GM19324 (cell line): ENCODE measurements at regions not wholly inside any gene's neighbourhood (a gene's known extent, or its start where the extent isn't known, plus 50 kb on each side); places are given as distances from the start of the nearest gene placed in this dataset.

Experiments
- ATAC-seq: cut with Tn5 transposase; IDR thresholded peaks from one replicate; pipeline ENCODE4 v1.9.1; 2021; ENCODE audit warnings: mild to moderate bottlenecking, moderate library complexity; ENCODE audit not compliant: unreplicated experiment, low FRiP score

DNA sequence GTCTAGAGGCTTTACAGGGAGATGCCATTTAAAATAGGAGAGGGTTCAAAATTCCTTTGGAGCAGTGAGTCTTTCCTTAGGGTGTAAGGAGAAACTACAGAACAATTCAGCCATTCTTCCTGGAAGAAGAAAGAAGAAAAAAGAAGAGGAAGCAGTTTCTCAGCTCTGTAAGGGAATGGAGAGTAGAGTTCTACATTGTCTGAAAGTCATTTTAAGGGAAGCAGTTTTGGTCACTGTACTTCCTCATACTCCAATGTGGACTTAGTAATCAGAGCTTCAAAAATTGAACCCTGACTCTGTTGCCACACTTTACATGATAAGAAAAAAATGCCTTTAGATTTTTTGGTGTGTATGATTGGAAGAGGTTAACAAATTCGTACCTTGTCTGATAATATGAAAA, 122.4 kb downstream of the LRRC70 start:
- no peak for ATAC-seq

DNA sequence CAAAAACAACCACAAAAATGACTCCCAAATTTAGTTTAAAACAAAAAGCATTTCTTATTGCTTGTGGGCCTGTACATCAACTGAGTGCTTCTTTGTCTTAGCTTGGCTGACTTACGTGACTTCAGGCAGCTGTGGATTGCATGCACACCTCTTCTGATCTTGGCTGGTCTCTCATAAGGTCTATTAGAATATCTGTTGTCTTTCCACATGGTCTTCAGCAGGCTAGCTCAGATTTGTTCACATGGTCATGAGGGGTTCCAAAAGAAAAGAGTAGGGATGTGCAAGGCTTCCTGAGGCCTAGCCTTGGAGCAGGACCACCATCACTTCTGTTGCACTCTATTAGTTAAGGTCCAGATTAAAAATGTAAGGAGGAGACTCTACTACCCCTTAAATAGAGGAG, 120.1 kb downstream of the LRRC70 start:
- no peak for ATAC-seq

DNA sequence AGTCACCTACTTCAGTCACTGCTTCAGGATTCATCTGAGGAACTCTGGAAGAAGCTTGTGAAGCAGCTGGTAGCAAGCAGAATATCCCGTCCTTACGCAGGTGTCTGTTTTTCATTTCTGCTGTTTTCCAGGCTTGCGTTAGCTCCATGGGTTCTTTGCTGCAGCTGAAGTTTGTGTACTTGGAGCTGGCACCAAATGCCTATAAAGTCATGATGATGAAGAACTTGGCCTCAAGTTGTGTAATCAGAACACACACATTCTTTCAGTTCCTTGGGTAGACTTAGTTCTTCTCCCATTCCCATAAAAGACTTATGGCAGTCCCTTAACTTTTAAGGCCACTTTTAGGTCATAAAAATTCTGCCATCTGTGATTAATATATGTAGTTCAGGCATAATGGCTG, 116.7 kb downstream of the LRRC70 start:
- no peak for ATAC-seq

DNA sequence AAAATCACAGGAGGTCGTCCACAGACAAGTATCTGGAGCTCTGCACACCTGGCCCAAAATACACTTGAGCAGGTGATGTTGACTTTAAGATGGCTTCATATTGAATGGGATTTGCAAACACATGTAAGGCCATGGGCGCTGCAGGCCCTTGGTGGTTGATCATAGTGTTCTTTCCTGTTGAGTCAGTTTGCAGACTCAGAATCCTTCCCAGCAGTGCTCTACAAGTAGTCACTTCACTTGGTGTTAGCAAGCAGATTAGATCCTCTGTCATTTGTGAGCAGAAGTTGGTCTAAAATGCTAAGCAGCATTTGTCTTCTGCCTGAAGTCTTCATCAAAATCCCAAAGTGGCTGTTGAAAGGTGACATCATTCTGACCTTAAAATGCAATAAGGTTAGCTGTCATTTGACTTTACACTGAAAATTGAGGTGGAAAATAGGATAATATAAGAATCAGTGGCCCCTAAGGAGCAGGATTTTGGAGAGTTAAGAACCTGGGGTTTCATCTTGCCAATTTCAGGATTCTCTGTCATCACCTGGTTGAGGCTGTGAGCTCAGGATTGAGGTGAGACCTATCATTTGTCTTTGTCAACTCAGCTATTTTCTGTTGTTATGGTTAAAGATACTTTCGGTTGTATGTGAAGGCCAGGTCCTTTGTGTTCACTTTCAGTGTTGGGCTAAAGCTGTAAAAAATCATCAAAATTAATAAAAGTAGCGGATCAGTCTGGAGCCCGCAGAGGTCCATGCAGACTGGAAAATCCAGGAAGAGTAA, 114.5 kb downstream of the LRRC70 start:
- no peak for ATAC-seq

DNA sequence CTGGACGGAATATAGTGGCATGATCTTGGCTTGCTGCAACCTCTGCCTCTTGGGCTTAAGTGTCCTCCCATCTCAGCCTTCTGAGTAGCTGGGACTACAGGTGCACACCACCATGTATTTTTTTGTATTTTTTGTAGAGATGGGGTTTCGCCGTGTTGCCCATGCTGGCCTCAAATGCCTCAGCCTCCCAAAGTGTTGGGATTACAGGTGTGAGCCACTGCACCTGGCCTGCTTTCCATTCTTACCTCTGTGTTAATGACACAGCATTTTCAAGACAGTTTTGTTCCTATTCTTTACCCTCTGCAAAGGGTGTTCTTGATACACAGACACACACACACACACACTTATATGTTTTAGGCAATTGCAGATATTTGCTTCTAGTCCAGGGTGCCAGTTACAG, 113.3 kb downstream of the LRRC70 start:
- ATAC-seq = no peak

DNA sequence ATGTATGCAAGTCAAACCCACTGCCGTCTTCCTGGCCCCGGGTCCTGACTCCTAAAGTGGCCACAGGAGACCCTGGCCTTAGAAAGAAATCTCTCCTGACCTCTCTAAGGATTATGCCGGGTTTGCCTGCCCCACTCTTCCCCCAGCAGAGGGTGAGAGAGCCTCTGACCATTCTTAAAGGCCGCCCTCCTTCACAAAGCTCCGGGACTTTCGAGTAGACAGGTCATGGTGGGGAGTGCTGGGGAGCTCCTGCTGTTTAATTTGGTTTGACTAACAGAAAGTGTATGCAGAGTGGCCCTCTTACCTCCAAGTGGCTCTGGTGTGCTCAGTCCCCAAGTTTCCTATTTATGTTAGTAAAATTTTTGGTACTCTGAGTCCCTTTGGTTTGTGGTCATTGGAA, 111.8 kb downstream of the LRRC70 start:
- ATAC-seq = no peak

DNA sequence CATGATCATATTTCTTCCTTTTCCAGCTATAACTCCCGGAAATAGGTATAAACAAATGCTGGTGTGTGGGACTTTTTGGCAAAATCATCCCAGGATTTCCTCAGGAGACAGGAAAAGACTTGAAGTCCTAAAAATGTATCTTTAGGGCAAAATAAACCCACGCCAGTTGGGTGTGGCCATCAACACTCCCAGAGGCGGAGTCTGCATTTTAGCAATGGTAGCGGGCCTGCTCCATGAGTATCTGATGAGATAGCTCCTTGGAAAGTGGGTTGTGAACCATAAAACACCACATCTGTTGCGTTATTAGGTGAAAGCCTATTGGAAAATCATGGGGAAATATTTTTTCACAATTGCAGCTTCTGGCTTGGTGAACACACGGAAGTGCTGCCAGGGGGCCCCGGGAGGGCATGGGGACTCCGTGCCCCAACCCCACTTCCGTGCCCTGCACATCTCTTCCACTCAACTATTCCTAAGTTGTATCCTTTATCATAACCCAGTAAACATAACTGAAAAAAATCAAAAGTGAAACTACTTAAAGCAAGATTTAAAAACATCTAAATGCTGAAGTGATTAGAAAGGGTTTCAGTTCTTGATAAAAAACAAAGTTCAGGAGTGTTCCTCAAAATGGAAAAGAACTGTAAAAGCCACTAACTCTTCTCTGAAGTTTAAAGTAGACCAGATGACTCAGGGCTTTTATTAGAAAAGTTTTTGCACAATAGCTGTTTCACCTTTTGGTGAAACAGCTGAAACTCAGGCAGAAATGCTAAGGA, 111.2 kb downstream of the LRRC70 start:
- no peak for ATAC-seq

DNA sequence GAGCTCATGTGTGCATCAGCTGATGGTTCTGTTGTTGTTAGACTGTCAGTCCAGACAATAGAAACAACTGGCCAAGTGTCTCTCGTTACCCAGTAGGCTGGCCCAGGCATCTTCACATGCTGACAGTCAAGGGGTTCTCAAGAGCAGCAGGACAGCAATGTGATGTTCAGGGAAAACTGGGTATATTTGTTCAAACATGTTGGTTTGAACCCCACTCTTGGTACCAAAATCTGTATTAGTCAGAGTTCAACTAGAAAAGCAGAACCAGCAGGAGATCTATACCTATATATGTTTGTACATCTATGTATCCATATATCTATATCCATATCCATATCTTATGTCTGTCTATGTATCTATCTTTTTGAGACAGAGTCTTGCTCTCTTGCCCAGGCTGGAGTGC, 108.1 kb downstream of the LRRC70 start:
- ATAC-seq = no peak

DNA sequence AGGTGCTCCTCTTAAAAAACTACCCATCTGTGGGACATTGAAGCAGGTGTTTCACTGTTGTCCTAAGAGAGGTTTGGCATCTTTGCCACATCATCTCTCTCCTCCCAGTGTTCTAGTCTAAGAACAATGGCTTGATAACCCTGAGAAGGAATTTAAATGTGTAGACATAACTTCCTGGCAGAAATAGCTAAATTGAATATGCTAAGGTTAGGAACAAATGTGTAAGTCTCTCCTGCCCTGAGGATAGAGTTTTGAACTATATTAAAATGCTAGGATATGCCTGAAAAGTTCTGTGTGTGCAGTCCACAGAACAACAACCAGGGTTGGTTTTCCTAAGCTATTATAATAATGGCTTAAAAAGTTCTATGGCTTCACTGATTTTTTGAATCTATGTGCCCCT, 106.6 kb downstream of the LRRC70 start:
- no peak for ATAC-seq

DNA sequence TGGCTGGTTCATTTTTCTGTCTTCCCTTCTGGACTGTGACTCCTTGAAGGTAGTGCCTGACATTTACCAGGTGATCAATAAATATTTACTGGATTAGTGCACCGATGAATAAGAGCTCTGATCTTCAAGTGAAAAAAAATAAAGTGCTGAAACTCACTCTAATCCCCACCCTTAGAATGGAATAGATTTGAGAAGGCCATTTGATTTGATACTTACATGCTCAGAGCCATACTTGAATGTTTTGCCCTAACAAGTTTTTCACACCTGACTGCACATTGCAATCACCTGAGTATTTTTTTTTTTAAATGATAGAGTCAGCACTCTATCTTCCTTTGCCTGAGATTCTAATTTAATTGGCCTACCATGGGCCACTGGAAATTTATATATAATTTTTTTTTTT, 105.7 kb downstream of the LRRC70 start:
- no peak for ATAC-seq

DNA sequence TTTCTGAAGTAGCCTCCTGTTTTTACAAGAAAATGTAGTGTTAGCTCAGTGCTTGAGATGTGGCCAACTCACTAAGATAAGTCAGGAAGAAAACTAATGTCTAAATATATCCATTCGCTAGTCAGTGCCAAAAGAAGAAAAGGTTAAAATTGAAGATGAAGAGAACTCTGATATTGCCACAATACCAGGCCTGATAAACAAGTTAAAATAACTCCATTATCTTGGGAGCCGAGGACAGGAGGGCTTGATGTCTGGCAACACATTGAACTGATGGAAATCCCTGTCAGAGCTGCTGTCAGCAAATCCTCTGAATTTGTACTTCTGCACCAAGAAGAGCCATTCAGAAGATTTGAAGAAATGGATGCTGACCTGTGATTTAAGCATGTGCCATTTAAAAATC, 103.4 kb downstream of the LRRC70 start:
- no peak for ATAC-seq

DNA sequence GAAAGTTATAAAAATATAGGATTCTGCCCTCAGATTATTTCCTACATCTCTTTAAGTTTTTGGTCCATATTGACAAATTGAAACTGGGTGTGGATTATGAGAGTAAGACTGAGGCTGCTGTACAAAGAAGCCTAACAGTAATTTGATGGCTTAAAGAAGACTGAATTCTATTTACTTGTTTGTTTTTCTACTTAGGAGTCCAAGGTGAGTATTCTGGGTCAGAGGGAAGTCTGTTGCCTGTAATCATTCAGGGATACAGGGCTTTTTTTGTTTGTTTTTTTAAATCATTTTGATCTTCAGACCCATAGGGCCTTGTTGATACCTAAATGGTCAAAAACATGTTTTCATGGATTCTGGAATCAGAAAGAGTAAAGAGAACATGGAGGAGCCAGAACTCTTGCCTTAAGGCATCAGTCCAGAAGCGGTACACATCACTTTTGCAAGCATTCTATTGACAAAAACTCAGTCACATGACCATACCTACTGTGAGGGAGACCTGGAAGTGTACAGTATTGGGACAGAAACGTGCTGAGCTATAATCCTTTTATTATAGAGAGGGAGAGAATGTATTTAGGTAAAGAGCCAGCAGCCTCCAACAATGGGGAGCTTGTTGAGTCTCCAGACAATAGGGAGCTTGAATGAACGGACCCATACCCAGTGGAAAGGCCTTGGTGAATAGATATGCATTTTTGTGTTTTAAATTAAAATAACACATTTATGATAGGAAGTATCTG, 102.7 kb downstream of the LRRC70 start:
- no peak for ATAC-seq

DNA sequence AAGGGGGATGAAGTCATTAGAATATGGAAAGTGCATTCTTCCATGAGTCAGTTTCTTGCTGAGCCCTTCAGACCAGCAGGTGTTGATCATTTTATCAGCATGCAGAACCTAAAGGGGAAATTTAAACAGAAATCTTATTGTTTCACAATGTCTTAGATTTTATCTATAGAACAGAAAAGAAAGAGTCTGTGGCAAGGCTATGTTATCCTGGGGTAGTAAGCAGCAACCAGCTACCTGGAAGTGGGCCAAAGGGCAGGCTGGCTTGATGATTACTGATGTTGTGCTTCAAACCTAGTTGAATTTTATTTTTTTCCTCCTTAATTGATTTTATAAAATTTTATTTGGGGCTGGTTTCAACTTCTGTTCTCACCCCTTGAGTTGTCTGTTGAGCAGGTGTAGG, 101.5 kb downstream of the LRRC70 start:
- ATAC-seq = no peak
